ENCODE measurements at regions not wholly inside any gene's neighbourhood (a gene's known extent, or its start where the extent isn't known, plus 50 kb on each side); places are given as distances from the start of the nearest gene placed in this dataset.

DNA sequence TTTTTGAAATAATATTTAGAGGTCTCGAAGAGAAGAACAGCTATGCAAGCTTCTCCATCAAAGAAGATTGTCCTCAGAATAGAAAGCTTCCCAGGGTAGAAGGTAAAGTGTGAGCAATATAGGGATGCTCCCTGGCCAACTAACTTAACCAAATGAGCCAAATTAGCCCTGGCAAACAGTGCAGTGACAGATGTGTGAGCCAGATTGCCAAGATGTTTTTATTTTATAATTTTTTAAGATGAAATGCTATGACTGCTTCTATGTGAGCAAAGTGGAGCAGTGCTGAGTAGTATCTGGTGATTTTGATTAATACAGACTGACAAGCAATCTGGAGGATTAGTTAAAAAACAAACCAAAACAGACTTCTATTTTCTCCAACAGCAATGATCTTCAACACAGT lies 202.1 kb downstream of the NOVA1 start:
- H4K20me1 ChIP-seq (ENCODE audit: insufficient read depth), result no peaks in the 10 kb centered on the region
- no peak overlapping the region for H3K4me3 ChIP-seq (replicated peaks in 1 of 2; ENCODE audit: low read depth in 1 of 2, low read length in 2 of 2)
- BruUV-seq (replicated peaks), result no TSS peak
- H3K4me2 ChIP-seq (ENCODE audit: low read length), result no peak overlapping the region
- no peak overlapping the region for H2AFZ ChIP-seq (ENCODE audit: low read depth, low read length, poor library complexity, severe bottlenecking)
- no peaks in the 10 kb centered on the region for H3K9me2 ChIP-seq (ENCODE audit: insufficient read depth)
- peaks cover 7 to 28% of the 10 kb centered on the region in 2 experiments; a peak in 2 of 4 replicates for H3K9me3 ChIP-seq (ENCODE audit: control insufficient read depth in 1 of 2, insufficient read depth in 1 of 2, low read depth in 1 of 2, low read length in 2 of 2)
- no peak for DNase-seq (ENCODE audit: low read depth, low spot score)
- RAD21 ChIA-PET (ENCODE audit: low non-redundant PET in 1 of 2, low total read pairs in 2 of 2, uncharacterized antibody in 2 of 2, unreplicated experiment in 2 of 2), result no interaction called here
- no peak overlapping the region for H3K27ac ChIP-seq (ENCODE audit: low read depth, low read length)
- CTCF ChIA-PET, result no interaction called here
- intact Hi-C loops (cut with micrococcal nuclease), result no loop called here
- no peaks in the 10 kb centered on the region for H3K79me2 ChIP-seq (ENCODE audit: insufficient read depth, low read length)
- no peak overlapping the region for H3K9ac ChIP-seq (ENCODE audit: low read length)
- ATAC-seq, result no peak
- H3K36me3 ChIP-seq (ENCODE audit: control insufficient read depth in 1 of 2, insufficient read depth in 2 of 2, low read length in 2 of 2), result no peaks in the 10 kb centered on the region; a peak in 1 of 4 replicates
- POLR2A ChIA-PET, result no interaction called here
- TF ChIP-seq, protein P1, sequence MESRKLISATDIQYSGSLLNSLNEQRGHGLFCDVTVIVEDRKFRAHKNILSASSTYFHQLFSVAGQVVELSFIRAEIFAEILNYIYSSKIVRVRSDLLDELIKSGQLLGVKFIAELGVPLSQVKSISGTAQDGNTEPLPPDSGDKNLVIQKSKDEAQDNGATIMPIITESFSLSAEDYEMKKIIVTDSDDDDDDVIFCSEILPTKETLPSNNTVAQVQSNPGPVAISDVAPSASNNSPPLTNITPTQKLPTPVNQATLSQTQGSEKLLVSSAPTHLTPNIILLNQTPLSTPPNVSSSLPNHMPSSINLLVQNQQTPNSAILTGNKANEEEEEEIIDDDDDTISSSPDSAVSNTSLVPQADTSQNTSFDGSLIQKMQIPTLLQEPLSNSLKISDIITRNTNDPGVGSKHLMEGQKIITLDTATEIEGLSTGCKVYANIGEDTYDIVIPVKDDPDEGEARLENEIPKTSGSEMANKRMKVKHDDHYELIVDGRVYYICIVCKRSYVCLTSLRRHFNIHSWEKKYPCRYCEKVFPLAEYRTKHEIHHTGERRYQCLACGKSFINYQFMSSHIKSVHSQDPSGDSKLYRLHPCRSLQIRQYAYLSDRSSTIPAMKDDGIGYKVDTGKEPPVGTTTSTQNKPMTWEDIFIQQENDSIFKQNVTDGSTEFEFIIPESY (IDR thresholded peaks at IDR 0.05; ENCODE audit: extremely low read depth, insufficient replicate concordance, low read length), result no peak
- TF ChIP-seq SRF (IDR thresholded peaks at IDR 0.05; ENCODE audit: low read depth) (no peak), RAD21 (IDR thresholded peaks at IDR 0.05; ENCODE audit: low read depth) (no peak), SIN3A (IDR thresholded peaks at IDR 0.05; ENCODE audit: low read depth) (no peak), EZH2phosphoT487 (IDR thresholded peaks at IDR 0.05; ENCODE audit: borderline replicate concordance) (no peak), EZH2 (IDR thresholded peaks at IDR 0.05) (no peak), POLR2AphosphoS5 (IDR thresholded peaks at IDR 0.05; ENCODE audit: low read depth, low read length) (no peak)
- TF ChIP-seq, protein P2, sequence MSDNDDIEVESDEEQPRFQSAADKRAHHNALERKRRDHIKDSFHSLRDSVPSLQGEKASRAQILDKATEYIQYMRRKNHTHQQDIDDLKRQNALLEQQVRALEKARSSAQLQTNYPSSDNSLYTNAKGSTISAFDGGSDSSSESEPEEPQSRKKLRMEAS (IDR thresholded peaks at IDR 0.05), result no peak
- TF ChIP-seq, protein P3, sequence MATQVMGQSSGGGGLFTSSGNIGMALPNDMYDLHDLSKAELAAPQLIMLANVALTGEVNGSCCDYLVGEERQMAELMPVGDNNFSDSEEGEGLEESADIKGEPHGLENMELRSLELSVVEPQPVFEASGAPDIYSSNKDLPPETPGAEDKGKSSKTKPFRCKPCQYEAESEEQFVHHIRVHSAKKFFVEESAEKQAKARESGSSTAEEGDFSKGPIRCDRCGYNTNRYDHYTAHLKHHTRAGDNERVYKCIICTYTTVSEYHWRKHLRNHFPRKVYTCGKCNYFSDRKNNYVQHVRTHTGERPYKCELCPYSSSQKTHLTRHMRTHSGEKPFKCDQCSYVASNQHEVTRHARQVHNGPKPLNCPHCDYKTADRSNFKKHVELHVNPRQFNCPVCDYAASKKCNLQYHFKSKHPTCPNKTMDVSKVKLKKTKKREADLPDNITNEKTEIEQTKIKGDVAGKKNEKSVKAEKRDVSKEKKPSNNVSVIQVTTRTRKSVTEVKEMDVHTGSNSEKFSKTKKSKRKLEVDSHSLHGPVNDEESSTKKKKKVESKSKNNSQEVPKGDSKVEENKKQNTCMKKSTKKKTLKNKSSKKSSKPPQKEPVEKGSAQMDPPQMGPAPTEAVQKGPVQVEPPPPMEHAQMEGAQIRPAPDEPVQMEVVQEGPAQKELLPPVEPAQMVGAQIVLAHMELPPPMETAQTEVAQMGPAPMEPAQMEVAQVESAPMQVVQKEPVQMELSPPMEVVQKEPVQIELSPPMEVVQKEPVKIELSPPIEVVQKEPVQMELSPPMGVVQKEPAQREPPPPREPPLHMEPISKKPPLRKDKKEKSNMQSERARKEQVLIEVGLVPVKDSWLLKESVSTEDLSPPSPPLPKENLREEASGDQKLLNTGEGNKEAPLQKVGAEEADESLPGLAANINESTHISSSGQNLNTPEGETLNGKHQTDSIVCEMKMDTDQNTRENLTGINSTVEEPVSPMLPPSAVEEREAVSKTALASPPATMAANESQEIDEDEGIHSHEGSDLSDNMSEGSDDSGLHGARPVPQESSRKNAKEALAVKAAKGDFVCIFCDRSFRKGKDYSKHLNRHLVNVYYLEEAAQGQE (IDR thresholded peaks at IDR 0.05; ENCODE audit: low read depth), result no peak
- TF ChIP-seq, protein P4, sequence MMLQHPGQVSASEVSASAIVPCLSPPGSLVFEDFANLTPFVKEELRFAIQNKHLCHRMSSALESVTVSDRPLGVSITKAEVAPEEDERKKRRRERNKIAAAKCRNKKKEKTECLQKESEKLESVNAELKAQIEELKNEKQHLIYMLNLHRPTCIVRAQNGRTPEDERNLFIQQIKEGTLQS (IDR thresholded peaks at IDR 0.05), result no peak
- no peaks in the 10 kb centered on the region for H3K4me1 ChIP-seq (ENCODE audit: control insufficient read depth in 1 of 2, insufficient read depth in 2 of 2, low read length in 2 of 2)
- H3K27me3 ChIP-seq (ENCODE audit: insufficient read depth, low read length), result no peaks in the 10 kb centered on the region

All from HCT116 (cell line).